GM19328 (cell line): ENCODE measurements at regions not wholly inside any gene's neighbourhood (a gene's known extent, or its start where the extent isn't known, plus 50 kb on each side); places are given as distances from the start of the nearest gene placed in this dataset.

ENCODE experiments used
- ATAC-seq: cut with Tn5 transposase; IDR thresholded peaks from one replicate; pipeline ENCODE4 v1.9.1; 2021; ENCODE audit warnings: mild to moderate bottlenecking, moderate library complexity; ENCODE audit not compliant: unreplicated experiment

GRCh38 chr4:124188595-124188994 is 523.9 kb downstream of the ANKRD50 start:
- ATAC-seq, result no peak

GRCh38 chr4:124189545-124189944 is 523.0 kb downstream of the ANKRD50 start:
- ATAC-seq, result no peak

GRCh38 chr4:124191329-124191728 is 521.2 kb downstream of the ANKRD50 start:
- no peak for ATAC-seq

- no peak for ATAC-seq
Observed at GRCh38 chr4:124192544-124192943, 520.0 kb downstream of the ANKRD50 start.

GRCh38 chr4:124199185-124199584 is 513.3 kb downstream of the ANKRD50 start:
- no peak for ATAC-seq

GRCh38 chr4:124199755-124200154 is 512.8 kb downstream of the ANKRD50 start:
- no peak for ATAC-seq

- no peak for ATAC-seq
Observed at GRCh38 chr4:124201636-124202035, 510.9 kb downstream of the ANKRD50 start.

- no peak for ATAC-seq
Observed at GRCh38 chr4:124202099-124202498, 510.4 kb downstream of the ANKRD50 start.

- ATAC-seq, result no peak
Observed at GRCh38 chr4:124203613-124204238, 508.8 kb downstream of the ANKRD50 start.

- ATAC-seq, result no peak
Observed at GRCh38 chr4:124206779-124207605, 505.5 kb downstream of the ANKRD50 start.

- ATAC-seq, result no peak
Observed at GRCh38 chr4:124209211-124209610, 503.3 kb downstream of the ANKRD50 start.

- ATAC-seq, result no peak
Observed at GRCh38 chr4:124209626-124210025, 502.9 kb downstream of the ANKRD50 start.

- ATAC-seq, result no peak
Observed at GRCh38 chr4:124210746-124211145, 501.8 kb downstream of the ANKRD50 start.

GRCh38 chr4:124212815-124213630 is 499.5 kb downstream of the ANKRD50 start:
- no peak for ATAC-seq

GRCh38 chr4:124219389-124219788 is 493.1 kb downstream of the ANKRD50 start:
- no peak for ATAC-seq

- ATAC-seq, result no peak
Observed at GRCh38 chr4:124224256-124224655, 488.3 kb downstream of the ANKRD50 start.

- ATAC-seq, result no peak
Observed at GRCh38 chr4:124227981-124228380, 484.6 kb downstream of the ANKRD50 start.

- no peak for ATAC-seq
Observed at GRCh38 chr4:124230268-124230667, 482.3 kb downstream of the ANKRD50 start.

GRCh38 chr4:124234771-124235170 is 477.8 kb downstream of the ANKRD50 start:
- ATAC-seq, result no peak

- ATAC-seq, result no peak
Observed at GRCh38 chr4:124243671-124244366, 468.7 kb downstream of the ANKRD50 start.

GRCh38 chr4:124253080-124253479 is 459.5 kb downstream of the ANKRD50 start:
- no peak for ATAC-seq
